HG02938 (cell line): ENCODE measurements at regions not wholly inside any gene's neighbourhood (a gene's known extent, or its start where the extent isn't known, plus 50 kb on each side); places are given as distances from the start of the nearest gene placed in this dataset.
"Not testable (repeated sequence)": the region's sequence is repeated elsewhere in the genome, so short reads cannot be mapped to it uniquely, and the experiment has no call there.

Experiments used
- ATAC-seq: cut with Tn5 transposase; IDR thresholded peaks from one replicate; pipeline ENCODE4 v1.9.1; 2021; ENCODE audit warnings: mild to moderate bottlenecking, moderate library complexity; ENCODE audit not compliant: unreplicated experiment

DNA sequence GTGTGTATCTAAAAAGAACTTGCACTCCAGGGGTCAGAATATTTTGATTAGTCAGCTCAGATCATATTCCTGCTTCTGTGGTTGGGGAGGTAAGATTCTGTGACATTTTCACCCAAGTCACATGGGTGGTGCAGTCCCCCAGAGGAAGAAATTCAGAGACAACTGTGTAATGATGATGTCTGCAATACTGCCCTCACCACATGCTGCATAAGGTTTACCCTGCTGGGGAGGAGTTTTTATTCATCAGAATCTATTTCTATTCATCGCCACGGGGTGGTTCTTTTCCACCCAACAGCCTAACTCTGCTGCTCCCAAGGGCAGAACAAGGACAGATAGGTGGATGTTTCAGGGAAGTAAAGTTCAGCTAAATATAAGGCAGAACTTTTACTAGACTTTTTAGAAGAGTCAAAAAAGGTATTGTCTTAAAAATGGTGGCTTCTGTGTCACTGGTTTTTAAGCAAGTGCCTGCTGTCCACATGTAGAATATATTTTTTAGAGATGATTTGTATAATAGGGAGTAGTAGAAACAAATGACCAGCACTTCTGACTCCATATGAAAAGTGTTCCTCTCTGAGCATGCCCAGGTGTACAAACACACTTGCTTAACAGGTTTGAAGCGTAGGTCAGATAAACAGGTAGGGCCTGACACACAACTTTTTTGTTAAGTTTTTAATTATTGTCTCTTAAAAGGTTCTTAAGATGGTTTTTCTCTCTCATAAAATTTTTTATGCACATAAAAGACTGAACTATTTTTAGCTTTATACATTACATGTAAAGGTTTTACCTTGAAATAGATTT, 352.7 kb downstream of the LRRC70 start:
- no peak for ATAC-seq

DNA sequence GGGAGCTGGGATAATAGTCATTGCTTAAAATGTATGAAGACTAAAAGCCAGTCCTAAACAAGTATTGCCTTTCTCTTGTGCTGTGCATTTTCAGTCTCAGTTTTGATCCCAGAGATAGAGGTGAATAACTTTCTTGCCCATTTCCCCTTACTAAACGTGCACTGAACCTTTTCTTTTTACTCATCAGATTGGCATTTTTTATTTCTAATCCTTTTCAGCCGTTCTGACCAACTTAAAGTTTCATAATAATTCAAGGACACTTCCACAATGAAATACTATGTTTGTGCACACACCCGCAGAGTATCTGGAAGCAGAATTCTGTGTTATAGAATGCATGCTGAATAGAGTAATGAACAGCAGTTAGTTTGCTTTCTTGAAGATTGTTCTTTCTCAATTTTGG, 343.6 kb downstream of the LRRC70 start:
- ATAC-seq, result no peak

DNA sequence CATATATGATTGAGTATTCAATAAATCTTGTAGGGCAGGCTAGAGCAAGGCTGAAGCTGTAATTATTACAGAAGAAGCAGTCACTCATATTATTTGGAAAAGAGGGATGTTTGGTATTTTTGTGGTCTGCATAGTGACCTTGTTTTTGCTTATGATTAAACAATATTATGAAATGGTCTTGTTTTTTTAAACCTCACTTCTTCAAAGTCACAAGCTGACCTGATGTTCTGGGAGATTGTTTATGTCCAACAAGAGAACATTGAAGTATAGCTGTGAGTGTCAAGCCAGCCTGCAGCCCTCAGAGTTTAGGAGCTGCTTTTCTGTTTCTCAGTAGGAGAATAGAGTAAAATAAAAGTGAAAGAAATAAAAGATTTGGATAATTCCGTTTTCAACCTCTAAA, 342.2 kb downstream of the LRRC70 start:
- ATAC-seq, result no peak

DNA sequence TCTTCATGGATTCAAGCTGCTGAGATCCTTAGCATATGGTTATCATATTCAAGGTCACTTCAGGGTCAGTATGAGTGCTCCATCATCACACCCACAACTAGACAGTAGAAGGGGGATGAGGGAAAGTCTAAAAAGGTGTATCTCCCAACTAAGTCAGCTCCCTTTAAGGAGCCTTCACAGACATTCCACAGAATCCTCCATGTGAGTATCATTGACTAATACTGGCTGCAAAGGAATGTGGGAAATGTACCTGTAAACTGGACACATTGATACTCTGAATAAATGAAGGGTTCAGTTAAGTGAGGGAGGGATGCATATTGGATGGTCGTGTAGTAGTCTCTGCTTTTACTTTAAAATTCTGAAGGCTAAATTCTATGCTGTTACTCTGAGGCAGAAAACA, 330.7 kb downstream of the LRRC70 start:
- ATAC-seq, result no peak

DNA sequence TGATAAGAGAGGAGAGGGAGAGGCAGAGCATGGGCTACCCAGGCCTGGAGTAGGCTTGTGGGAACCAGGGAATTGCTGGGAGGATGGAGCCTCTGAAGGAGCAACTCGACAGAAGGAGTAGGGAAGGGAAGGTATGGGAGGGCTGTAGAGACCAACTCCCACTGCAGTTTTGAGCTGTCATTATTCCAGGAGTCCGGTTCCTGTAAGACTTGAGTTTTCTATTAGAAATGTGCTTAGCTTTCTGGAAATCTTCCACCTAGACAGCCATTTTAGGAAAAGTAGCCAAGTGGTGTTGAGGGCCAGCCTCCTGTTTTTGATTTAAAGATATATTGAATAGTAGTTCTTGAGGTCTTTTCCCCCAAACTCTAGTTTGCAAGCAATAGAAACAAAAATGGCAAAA, 323.5 kb downstream of the LRRC70 start:
- no peak for ATAC-seq

DNA sequence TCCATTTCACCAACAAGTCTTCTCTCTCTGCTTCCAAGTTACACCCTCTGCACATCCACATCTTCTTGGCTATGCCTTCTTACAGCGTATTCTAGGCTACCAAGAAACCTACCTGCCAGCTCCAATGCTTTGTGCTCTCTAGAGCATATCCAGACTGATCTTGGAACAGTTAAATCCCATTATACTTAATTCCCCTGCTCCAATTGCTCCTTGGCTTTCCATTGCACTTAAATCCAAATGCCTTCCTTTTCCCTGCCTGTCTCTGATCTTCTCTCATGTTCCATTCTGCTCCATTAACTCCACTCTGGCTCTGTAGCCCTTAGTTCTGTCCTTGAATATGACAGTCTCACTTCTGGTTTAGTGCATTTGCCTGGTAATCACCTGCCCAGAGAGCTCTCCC, 322.4 kb downstream of the LRRC70 start:
- ATAC-seq, result no peak

DNA sequence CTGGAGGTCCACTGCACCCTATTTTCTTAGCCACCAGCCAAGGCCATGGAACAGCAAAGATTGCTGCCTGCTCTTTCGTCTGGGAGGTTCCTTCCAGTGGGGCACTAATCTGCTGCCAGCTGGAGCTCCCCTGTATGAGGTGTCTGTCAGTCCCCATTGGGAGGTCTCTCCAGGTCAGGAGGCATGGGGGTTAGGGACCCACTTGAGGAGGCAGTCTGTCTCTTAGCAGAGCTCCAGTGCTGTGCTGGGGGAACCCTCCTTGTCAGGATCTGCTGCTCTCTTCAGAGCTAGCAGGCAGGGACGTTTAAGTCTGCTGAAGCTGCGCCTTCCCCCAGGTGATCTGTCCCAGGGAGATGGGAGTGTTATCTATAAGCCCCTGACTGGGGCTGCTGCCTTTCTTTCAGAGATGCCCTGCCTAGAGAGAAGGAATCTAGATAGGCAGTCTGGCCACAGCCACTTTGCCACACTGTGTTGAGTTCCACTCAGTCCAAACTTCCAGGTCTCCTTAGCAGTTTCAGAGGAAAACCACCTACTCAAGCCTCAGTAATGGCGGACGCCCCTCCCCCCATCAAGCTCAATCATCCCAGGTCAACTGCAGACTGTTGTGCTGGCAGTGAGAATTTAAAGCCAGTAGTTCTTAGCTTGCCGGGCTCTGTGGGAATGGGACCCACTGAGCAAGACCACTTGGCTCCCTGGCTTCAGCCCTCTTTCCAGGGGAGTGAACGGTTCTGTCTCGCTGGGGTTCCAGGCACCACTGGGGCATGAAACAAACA, 317.7 kb downstream of the LRRC70 start:
- ATAC-seq, result no peak

DNA sequence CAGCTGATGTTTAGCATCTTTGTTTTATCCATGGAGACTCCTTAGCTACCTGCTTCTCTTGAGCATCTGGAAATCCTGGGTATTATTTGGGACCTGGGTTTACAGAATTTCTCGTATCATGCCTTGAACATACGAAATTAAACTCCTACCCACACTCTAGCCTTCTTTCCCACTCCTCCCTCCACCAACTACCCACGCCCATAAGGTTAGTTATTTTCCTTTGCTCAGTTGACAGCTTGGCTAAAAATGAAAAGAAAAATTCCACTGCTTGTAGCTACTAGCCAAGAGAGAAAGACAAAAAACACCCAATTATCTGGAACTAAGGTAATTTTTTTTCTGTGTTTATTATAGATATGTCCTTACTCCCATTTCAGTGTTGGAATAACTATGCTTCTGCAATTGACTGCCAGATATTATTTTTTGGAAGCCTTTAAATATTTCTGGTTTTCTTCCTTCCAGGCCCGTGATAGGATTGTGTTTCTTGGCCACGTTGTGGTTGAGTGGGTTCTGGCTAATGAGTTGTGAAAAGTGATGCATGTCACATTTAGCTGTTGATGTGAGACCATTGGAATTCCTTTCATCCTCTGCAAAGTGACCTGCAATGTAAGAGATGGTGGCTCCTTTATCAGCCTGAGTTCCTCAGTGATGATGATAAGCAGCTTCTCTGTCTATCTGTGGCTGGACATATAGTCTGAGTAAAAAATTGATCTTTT, 308.1 kb downstream of the LRRC70 start:
- no peak for ATAC-seq

DNA sequence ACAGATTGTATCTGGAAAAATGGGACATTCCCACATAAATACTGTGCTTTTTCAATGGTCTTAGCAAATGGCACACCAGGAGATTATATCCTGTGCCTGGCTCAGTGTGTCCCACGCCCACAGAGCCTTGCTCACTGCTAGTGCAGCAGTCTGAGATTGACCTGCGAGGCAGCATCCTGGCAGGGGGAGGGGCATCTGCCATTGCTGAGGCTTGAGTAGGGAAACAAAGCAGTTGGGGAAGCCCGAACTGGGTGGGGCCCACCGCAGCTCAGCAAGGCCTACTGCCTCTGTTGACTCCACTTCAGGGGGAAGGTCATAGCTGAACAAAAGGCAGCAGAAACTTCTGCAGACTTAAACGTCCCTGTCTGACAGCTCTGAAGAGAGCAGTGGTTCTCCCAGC, 258.7 kb downstream of the LRRC70 start:
- not testable (repeated sequence) for ATAC-seq

DNA sequence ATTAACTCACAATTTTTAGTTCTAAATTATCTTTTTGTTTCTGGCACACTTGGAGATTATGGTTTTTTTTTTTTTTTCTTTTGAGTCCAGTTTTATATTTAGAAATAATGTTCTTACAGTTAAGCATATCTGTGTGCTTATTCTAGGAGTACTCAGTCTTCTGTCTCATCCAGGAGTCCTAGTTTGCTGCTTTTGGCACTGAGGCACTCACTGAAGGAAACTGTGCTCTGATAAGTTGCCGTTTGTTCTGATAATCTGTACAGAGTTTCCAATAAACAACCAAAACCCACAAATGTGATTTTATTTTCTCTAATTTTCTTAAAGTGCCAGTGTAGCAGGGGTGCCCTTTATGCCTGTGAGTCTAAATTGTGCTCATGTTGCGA, 251.0 kb downstream of the LRRC70 start:
- no peak for ATAC-seq

DNA sequence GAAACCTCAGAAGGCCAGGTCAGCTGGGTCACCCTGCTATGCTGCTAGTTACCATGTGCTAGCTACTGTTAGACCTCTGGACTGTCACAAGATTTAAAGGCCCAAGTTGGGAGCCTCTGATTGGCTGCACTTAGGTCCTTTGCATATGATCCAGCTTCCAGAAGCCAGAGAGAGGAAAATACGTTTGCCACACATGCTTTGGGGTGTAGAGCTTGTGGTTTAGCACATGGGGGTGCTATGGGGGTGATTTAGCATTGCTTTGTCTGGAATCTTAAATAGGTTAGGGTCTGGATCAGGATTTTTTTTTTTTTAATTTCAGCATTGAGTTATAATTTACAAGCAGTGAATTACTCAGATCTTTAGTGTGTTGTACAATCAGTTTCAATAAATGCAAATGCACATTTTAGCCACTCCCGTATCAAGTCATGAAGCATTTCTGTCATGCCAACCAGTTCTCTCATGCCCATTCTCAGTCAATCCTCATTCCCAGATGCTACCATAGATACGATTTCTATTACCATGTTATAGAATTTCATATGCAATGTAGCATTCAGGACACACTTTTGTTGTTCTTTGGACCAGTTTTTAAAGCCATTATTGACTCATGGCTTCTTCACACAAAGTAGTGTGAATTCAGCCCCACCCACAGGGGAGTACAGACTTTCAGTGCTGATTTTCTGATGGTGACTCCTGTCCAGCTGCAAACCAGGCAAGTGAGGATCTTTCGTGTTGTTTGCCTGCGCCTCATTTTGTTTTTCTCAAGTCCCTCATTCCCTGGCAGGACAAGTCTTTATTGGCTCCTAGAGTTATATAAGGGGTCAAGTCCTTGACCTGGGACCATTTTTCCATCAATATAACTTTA, 250.4 kb downstream of the LRRC70 start:
- no peak for ATAC-seq

DNA sequence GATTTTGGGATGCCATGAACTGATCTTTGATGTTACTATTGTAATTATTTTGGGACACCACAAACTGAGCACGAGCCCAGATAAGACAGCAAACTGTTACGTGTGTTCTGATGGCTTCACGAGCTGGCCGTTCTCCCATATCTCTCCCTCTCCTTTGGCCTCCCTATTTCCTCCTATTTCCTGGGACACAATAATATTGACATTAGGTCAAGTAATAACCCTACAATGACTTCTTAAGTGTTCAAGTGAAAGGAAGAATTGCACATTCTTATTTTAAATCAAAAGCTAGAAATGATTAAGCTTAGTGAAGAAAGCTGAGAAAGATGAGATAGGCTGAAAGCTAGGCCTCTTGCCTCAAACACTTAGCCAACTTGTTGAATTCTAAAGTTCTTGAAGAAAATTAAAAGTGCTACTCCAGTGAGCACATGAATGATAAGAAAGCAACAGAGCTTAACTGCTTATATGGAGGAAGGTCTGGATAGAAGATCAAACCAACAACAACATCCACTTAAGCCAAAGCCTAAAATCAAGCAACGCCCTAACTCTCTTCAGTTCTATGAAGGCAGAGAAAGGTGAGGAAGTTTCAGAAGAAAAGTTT, 247.1 kb downstream of the LRRC70 start:
- ATAC-seq, result no peak

DNA sequence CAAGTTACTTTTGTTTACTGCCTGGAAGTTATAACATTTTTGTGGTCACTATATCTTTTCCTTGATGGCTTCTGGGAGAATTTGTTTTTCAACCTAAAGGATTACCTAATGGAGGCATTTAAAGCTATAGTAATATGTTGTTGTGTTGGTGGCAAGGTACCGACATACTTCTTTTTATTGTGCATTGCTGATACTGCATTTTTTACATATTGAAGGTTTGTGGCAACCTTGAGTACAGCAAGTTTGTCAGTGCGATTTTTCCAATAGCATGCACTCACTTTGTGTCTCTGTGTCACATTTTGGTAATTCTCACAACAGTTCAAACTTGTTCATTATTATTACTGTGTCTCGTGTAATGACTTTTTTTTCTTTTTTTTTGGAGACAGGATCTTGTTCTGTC, 246.3 kb downstream of the LRRC70 start:
- no peak for ATAC-seq

DNA sequence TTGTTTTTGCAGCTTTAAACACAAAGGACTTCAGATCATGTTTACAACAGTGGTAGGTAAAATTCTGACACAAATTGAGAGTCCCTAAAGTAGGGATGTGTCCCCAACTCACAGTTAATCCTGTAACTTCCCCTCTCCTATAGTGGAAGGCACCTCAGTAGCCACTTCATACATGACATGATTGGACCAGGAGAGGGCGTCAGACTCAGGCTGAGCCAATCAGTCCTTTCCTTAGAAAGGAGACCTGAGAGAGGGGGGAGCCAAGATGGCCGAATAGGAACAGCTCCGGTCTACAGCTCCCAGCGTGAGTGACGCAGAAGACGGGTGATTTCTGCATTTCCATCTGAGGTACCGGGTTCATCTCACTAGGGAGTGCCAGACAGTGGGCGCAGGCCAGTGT, 238.4 kb downstream of the LRRC70 start:
- not testable (repeated sequence) for ATAC-seq

DNA sequence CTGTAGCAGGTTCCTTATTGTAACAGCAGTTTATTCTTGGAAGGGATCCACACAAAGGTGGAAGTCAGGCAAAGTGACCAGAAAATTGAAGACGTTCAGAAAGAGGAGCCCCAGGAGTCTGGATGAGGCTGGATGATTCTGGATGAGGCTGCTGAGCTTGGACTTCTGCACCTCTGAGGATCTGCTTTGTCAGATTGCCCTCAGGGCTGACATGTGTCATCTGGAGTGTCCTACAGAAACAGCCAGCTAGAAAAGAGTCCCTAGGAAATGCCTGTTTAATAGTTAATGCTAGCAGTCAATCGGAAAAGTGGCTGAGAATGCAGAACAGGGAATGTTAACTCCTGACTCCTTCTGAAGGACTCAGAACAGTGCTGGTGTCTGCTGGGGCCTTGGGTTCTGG, 236.4 kb downstream of the LRRC70 start:
- ATAC-seq, result no peak

DNA sequence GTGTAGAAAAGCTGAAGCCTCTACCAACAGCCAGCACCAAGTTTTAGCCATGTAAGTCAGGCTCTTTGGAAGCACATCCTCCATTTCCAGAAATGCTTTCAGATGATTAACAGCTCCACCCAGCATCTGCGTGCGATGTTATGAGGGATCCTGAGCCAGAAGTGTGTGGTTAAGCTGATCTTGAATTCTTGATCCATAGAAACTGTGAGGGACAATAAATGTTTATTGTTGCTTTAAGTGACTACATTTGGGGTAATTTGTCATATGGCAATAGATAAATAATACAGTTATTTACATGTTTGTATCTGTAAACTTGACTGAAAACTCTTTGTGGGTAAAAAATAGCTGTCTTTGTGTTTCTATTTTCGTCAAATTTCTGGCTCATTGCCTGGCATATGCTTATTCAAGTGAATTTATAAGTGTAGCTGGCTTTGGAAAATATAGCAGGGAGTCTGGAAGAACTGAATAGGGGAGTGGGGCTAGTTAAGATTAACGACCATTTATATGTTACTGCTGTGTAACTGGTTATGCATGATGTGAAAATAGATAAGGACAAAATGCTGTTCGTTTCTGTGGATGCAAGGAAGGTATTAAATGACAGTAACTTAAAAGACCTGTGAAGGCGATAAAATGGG, 234.1 kb downstream of the LRRC70 start:
- ATAC-seq, result no peak

DNA sequence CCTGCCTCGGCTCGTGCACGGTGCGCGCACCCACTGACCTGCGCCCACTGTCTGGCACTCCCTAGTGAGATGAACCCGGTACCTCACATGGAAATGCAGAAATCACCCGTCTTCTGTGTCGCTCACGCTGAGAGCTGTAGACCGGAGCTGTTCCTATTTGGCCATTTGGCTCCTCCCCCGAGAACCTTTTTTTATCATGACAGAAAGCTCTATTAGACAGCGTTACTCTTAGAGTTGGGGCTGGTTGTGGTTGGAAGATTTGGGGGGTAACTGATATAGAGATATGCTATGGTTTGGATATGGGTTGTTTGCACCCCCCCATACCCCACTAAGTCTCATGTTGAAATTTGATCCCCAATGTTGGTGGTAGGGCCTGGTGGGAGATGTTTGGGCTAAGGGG, 226.2 kb downstream of the LRRC70 start:
- ATAC-seq, result not testable (repeated sequence)

DNA sequence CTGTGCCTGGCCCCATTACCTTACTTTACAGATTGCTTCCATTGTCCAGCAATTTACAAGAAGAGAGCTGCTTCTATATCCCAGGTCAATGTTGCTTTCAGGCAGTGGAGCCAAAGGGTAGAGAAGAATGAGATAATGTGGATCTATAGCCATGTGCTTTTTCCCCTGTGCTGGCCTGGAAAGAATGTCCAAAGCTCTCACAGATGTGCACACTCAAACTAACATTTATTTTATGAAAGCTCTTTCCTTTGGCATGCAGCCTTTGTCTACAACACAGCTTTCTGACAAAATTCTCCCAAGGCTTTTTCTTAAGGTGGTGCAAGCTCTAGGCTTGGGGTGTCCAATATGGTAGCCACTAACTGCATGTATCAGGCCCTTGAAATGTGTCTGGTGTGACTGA, 217.3 kb downstream of the LRRC70 start:
- no peak for ATAC-seq

DNA sequence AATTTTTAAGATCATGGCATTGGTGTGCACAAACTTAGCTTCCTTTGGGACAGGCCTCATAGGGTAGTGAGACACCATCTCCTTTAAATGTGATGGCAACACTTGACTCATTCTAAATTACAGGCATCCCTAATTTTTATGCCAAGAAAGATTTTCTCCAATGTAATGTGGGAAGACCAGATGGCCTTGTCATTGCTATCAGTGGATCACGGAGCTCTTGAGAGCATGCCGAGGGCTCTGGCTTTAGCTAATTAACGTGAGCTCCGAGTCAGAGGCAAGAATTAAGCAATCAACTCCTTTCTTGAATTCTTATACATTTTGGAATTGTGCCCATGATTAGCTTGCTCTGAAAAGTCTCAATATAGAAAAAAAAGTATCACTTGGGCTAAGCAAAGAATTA, 215.8 kb downstream of the LRRC70 start:
- ATAC-seq, result no peak

DNA sequence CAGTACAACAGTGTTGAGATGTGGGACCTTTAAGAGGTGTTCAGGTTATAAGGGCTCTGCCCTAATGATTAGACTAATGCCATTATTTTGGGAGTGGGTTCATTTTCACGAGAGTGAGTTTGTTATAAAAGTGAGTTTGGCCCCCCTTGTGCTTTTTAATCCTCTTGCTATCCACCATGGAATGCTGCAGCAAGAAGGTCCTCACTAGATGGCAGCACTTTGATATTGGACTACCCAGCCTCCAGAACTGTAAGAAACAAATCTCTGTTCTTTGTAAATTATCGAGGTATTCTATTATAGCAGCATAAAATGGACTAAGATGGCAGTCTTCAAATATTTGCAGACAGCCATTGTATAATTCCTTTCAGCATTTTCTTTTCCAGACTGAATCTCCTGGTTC, 212.4 kb downstream of the LRRC70 start:
- ATAC-seq, result no peak
